Heart right ventricle (tissue), 16 donors: ENCODE measurements at regions not wholly inside any gene's neighbourhood (a gene's known extent, or its start where the extent isn't known, plus 50 kb on each side); places are given as distances from the start of the nearest gene placed in this dataset.

Source experiments
- ATAC-seq, 8 donors: fragments of 200-7000 bp; cut with Tn5 transposase; one replicate each; pipeline ENCODE4 v1.9.1; 2020; ENCODE audit warnings: mild to moderate bottlenecking in 8 of 8, moderate library complexity in 8 of 8, moderate number of reproducible peaks in 1 of 8
- DNase-seq, 2 donors: peaks; one replicate each; pipeline ENCODE4 v3.0.0-alpha.2; 2020
- H3K27ac ChIP-seq, 10 donors: fragments of 200-600 bp; sonication (generic) in 2 of 10; one replicate each; pipeline versions ENCODE4 v1.5.0 to v1.8.0; 2020 to 2022; ENCODE audit warnings: mild to moderate bottlenecking in 3 of 10
- H3K27me3 ChIP-seq, 7 donors: fragments of 200-600 bp; one replicate each; pipeline ENCODE4 v1.8.0; 2021 to 2022; ENCODE audit warnings: mild to moderate bottlenecking in 2 of 7
- H3K36me3 ChIP-seq, 9 donors: fragments of 200-600 bp; sonication (generic) in 1 of 9; one replicate each; pipeline versions ENCODE4 v1.5.0 to v1.8.0; 2020 to 2022; ENCODE audit warnings: mild to moderate bottlenecking in 2 of 9
- H3K4me1 ChIP-seq, 9 donors: fragments of 200-600 bp; sonication (generic) in 1 of 9; one replicate each; pipeline versions ENCODE4 v1.5.0 to v1.8.0; 2020 to 2022; ENCODE audit warnings: mild to moderate bottlenecking in 4 of 9
- H3K4me3 ChIP-seq, 10 donors: fragments of 200-600 bp; sonication (generic) in 2 of 10; one replicate each; pipeline versions ENCODE4 v1.5.0 to v1.8.0; 2020 to 2022; ENCODE audit warnings: mild to moderate bottlenecking in 7 of 10, moderate library complexity in 2 of 10
- H3K9me3 ChIP-seq, 11 donors: fragments of 200-600 bp in 10 of 11; sonication (generic) in 2 of 11; one replicate each; pipeline versions ENCODE4 v1.5.0 to v1.8.0; 2013 to 2022; ENCODE audit warnings: mild to moderate bottlenecking in 2 of 11, control low read depth in 1 of 11, moderate library complexity in 1 of 11
- CTCF ChIP-seq, 9 donors: fragments of 200-600 bp; sonication (generic) in 2 of 9; IDR thresholded peaks; one replicate each; pipeline versions ENCODE4 v1.5.0 to v1.8.0; 2021 to 2022; ENCODE audit warnings: antibody characterized with exemption in 9 of 9, mild to moderate bottlenecking in 5 of 9, moderate library complexity in 1 of 9
- WGBS, 2 donors: extraction: QIAGEN DNeasy Blood & Tissue Kit; methylation state at CpG; one replicate each; pipeline ENCODE4 v1.1.7; 2013; ENCODE audit warnings: inconsistent platforms in 1 of 2; 5-methylcytosine and 5-hydroxymethylcytosine counted together
- intact Hi-C, 10 donors: fragments of 100-400 bp; cut with DNase I; formaldehyde crosslinking; loops; one replicate each; pipeline versions ENCODE4 v1.11.1 to v1.14.2; 2022
- donor health status: Arrhythmogenic right ventricular cardiomyopathy.
- donor health status: ischemic (EF 13 %, LVEDD 7.1; RV severe dilation, severe dysfunction).
- donor health status: healthy with polysubstance abuse.
- donor health status: DM: no; HTN: yes; CAD: no.
- donor health status: DM: no; HTN: no; CAD: no.
- donor health status: ischemic (EF 25% LVEDD 6.9; RV normal size, moderate dysfunction).
- donor health status: ischemic (EF 25% LVEDD 5.7; RV mildly dilated, moderate dysfunction).
- donor health status: healthy.
- donor health status: DM: yes; HTN: yes; CAD: no.
- donor health status: Ischemic cardiomyopathy.
- donor health status: ischemic (EF 35%, LVEDD 5.7; RV mildly dilated, moderate dysfunction).
- donor health status: nonischemic (EF 11% LVEDD 7.7; RV severe dilation, severe dysfunction).
- donor health status: DM: yes; HTN: yes; CAD: no.
- donor health status: PGD.
- donor health status: ischemic (EF 29% LVEDD 5.4; RV normal size, mild dysfunction).
- donor health status: nonischemic (EF 23%, LVEDD 6.1; RV moderate dilation, normal function).

GRCh38 chr4:137015426-137016409 is 516.6 kb downstream of the PCDH18 start:
- TF ChIP-seq CTCF (IDR thresholded peaks at IDR 0.05), result no peak
- H3K4me1 ChIP-seq, result no peaks in the 10 kb centered on the region
- no peak overlapping the region for H3K27ac ChIP-seq
- ATAC-seq (no peak), DNase-seq (no peak)
- no peaks in the 10 kb centered on the region for H3K9me3 ChIP-seq
- H3K4me3 ChIP-seq, result no peak overlapping the region
- no peaks in the 10 kb centered on the region for H3K36me3 ChIP-seq
- 73 to 75% methylated on average over 2 of the region's 2 CpGs for WGBS, 2 donors
- intact Hi-C loops, result no loop called here
- no peaks in the 10 kb centered on the region for H3K27me3 ChIP-seq

DNA sequence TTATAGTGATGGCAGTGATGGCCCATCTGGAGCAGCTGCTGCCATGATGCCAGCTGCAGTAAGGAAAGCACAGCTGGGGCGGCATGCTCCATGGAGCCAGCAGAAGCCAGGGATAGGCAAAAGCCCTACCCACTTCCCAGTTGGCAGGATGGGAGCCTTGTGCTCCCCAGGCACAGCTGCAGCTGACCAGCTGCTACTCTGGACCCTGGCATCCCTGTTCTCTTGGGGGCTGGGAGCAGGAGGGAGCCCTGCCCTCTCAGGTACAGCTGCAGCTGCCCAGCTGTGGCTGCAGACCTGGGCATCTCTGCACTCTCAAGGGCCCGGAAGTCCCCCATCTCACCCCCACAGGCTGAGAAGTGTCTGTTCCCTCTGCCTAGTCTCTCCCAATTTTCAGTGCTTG is 531.9 kb downstream of the PCDH18 start:
- H3K4me3 ChIP-seq, result no peak overlapping the region
- DNase-seq, result no peak
- no peak for TF ChIP-seq CTCF (IDR thresholded peaks at IDR 0.05)
- ATAC-seq, result no peak
- H3K36me3 ChIP-seq, result no peaks in the 10 kb centered on the region
- intact Hi-C loops, result no loop called here
- no peak overlapping the region for H3K27ac ChIP-seq
- H3K4me1 ChIP-seq, result no peaks in the 10 kb centered on the region
- peaks cover 0 to 31% (median 2%) of the 10 kb centered on the region in 11 donors for H3K9me3 ChIP-seq
- WGBS, 2 donors, result 56 to 95% methylated on average over 2 of the region's 2 CpGs
- H3K27me3 ChIP-seq, result no peaks in the 10 kb centered on the region

DNA sequence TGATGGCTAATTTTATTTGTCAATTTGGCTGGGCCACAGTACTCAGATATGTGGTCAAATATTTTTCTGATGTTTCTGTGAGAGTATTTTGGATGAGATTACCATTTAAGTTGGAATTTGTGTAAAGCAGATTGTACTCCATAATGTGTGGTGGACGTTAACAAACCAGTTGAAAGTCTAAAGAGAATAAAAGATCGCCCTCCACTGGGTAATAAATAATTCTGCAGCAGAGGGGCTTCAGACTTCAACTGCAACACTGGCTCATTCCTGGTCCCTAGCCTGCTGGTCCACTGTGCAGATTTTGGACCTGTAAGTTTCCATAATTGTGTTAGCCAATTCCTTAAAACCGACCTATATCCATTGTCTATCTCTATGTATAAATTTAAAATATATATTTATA is 540.3 kb downstream of the PCDH18 start:
- WGBS, 2 donors, result 52 to 56% methylated on average over 3 of the region's 3 CpGs
- H3K27me3 ChIP-seq, result no peaks in the 10 kb centered on the region
- DNase-seq (no peak), ATAC-seq (no peak)
- no peak overlapping the region for H3K27ac ChIP-seq
- peaks cover 0 to 28% (median 3%) of the 10 kb centered on the region in 11 donors for H3K9me3 ChIP-seq
- intact Hi-C loops, result no loop called here
- no peak overlapping the region for H3K4me3 ChIP-seq
- no peak for TF ChIP-seq CTCF (IDR thresholded peaks at IDR 0.05)
- H3K36me3 ChIP-seq, result no peaks in the 10 kb centered on the region
- no peaks in the 10 kb centered on the region for H3K4me1 ChIP-seq

DNA sequence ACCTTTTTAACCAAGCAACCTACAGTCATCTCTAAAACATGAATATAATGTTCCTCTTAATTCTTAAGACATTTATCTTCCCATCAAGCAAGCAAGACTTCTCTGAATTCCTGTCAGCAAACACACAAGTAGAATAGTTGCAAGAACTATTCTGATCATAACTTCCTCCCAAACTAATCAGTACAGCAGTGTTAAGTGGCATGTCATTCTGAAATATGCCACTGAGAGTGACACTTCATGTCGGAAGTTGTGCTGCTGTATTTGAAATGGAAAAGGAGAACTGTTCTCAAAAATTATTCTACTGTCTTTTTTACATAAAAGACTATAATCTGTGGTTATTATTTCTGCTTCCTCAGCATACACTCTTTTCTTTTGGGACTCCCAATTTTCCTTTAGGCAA is 546.6 kb downstream of the PCDH18 start:
- no peaks in the 10 kb centered on the region for H3K4me1 ChIP-seq
- DNase-seq (no peak), ATAC-seq (no peak)
- intact Hi-C loops, result no loop called here
- no peak overlapping the region for H3K27ac ChIP-seq
- H3K4me3 ChIP-seq, result no peak overlapping the region
- no peaks in the 10 kb centered on the region for H3K36me3 ChIP-seq
- no peak for TF ChIP-seq CTCF (IDR thresholded peaks at IDR 0.05)
- H3K27me3 ChIP-seq, result no peaks in the 10 kb centered on the region
- H3K9me3 ChIP-seq, result peaks cover 0 to 15% (median 3%) of the 10 kb centered on the region in 11 donors
- 26 to 31% methylated on average over 1 of the region's 1 CpG for WGBS, 2 donors
